GM12892 (cell line): ENCODE measurements at regions not wholly inside any gene's neighbourhood (a gene's known extent, or its start where the extent isn't known, plus 50 kb on each side); places are given as distances from the start of the nearest gene placed in this dataset.

Experiments
- DNase-seq: peaks from one replicate; pipeline ENCODE4 v3.0.0; 2011; ENCODE audit not compliant: insufficient read length
- FAIRE-seq: peaks from 2 replicates; lab custom pipeline; 2011; peaks lifted over from hg19 to GRCh38; lab: Jason Lieb, UNC
- POLR2A ChIP-seq: IDR thresholded peaks from 2 replicates; pipeline ENCODE4 v1.6.1; 2011; ENCODE audit warnings: low read depth, low read length, control low read depth
- POLR2AphosphoS5 ChIP-seq: IDR thresholded peaks from 2 replicates; pipeline ENCODE4 v1.6.1; 2011; ENCODE audit warnings: low read depth, low read length, control low read depth

DNA sequence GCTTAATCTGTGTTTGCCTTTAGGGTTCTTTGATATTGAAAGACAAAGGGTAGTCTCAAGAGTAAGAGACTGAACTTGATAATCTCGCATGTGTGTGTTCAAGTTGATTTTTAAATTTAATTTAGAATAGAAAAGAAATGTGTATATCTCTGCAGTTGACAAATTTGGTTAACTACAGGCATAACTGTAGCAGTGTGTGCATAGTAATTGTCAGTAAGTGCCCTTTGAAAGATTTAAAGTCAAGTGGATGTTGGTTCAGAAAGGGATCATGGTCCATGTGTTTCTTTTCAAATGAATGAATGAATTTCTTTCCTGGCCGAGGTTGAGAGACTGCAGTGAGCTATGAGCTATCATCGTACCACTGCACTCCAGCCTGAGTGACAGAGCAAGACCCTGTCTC, 49.9 kb upstream of the DYRK2 start:
- TF ChIP-seq POLR2AphosphoS5 = no peak
- no peak for TF ChIP-seq POLR2A
- no peak for FAIRE-seq

More for the DNA sequence above, 49.9 kb upstream of the DYRK2 start:
- DNase-seq = no peak
